HG03175 (cell line): ENCODE measurements at regions not wholly inside any gene's neighbourhood (a gene's known extent, or its start where the extent isn't known, plus 50 kb on each side); places are given as distances from the start of the nearest gene placed in this dataset.
"Not testable (repeated sequence)": the region's sequence is repeated elsewhere in the genome, so short reads cannot be mapped to it uniquely, and the experiment has no call there.

Experiments
- ATAC-seq: cut with Tn5 transposase; IDR thresholded peaks from one replicate; pipeline ENCODE4 v1.9.1; 2021; ENCODE audit warnings: mild to moderate bottlenecking, moderate library complexity; ENCODE audit not compliant: unreplicated experiment

DNA sequence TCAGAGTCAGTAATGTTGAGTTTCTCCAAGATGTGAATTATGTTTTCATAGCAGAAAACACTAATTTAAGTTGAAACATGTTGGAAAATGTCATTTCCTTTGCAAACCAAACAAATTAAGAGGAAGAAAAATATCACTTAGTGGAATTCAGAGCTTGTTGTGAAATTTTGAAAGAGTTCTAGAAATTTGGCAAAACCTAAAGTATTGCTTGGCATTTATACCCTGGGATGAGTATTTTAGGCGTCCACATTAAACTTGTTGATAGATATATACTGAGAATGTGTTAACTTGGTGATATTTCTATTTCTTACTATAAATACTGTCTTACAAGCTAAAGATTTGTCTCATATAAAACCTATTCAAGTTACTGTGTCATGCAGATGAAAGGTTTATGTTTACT is 335.2 kb downstream of the NSUN3 start:
- ATAC-seq: no peak

DNA sequence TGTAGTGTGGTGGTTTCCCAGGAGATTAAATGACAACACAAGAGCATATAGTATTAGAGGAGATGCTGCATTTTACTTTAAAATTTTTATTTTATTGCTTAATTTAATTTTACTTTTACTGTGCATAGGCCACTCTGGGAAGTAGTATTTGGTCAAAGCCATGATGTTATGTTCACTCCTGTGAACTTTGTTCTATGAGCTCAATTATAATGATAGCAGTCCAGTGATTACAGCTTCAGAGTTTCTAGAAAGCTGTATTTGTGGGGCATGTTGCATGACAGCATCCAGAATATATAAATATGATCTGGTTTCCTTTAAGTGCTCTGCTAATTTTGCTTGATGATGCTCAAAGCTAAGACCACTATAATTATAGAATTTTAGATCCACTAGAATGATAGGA is 338.6 kb downstream of the NSUN3 start:
- no peak for ATAC-seq

DNA sequence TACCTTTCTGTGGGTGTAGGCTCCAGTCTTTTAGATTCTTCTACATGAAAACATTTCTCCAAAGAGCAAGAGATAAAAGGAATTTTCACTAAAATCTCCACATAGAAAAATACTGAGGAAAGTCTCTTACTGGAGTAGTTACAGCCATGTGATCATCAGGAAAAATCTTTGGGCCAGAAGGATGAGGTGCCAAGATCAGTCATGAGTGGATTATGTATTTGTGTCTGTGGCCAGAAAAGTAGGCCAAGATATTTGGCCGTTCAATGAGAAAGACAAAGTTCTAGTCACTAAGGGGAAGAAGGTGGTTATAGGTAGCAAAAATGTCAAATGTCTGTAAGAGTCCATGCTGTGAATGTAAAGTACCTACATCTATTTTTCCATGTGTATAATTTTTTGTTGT is 339.3 kb downstream of the NSUN3 start:
- ATAC-seq: no peak

DNA sequence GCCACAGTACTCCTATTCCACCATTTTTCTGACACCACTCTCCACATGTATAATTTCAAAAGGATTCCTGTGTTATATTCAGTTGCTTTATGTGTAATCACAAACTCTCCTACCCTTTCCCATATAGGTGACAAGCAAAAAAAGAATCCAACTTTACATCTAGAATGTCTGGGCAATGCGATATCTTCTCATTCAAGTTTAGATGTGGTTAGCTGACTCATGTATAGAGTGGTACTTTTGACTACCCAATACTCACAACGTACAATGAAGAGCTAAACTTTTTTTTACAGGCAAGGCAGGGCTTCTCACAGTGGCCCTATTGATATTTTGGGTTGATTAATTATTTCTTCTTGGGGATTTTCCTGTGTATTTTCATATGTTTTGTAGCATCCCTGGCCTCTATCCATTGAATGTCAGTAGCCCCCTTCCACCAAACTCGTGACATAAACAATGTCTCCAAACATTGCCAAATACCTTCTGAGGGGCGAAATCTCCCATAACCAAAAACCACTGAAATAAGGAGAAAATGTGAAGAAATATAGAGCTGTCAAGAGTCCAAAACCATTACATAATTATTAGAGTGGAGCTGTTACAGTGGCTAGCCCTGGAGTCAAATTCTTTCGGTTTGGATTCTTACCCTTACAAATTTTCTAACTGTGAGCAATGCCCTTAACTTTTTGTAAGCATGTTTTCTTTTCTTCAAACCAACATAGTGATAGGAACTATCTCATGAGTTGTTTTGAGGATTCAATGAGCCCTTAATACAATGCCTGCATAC is 342.6 kb downstream of the NSUN3 start:
- no peak for ATAC-seq

DNA sequence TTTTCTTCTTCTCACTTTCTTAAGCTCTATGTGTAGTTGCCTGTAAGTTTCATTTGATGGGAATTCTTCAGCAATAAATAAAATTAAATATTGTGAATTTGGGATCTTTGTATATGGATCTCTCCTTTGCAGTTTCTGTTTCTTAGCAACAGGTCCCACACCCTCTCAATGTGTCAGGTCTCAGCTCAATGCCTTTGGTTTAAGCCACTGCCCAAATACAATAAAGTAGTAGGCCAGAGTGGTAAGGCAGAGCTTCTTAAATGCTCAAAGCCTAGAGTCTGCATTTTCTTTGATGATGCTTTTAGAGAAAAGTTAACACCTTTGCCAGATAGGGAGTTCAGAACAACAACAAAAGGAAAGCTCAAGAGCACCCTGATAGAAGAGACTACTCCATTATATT is 343.7 kb downstream of the NSUN3 start:
- no peak for ATAC-seq

DNA sequence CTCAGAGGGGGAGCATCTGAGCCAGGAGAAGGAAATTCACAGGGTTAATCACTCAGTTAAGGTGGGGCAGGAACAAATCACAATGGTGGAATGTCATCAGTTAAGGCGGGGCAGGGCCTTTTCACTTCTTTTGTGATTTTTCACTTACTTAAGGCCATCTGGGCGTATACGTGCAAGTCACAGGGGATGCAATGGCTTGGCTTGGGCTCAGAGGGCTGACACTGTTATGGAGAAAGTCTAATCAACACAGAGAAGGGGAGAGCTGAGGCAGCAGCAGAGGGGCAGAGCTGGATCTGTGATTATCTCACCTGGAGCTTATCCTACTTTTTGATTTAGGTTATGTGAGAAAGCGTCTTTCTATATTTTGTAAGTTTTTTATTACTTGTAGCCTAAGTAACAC is 350.1 kb downstream of the NSUN3 start:
- ATAC-seq: not testable (repeated sequence)

DNA sequence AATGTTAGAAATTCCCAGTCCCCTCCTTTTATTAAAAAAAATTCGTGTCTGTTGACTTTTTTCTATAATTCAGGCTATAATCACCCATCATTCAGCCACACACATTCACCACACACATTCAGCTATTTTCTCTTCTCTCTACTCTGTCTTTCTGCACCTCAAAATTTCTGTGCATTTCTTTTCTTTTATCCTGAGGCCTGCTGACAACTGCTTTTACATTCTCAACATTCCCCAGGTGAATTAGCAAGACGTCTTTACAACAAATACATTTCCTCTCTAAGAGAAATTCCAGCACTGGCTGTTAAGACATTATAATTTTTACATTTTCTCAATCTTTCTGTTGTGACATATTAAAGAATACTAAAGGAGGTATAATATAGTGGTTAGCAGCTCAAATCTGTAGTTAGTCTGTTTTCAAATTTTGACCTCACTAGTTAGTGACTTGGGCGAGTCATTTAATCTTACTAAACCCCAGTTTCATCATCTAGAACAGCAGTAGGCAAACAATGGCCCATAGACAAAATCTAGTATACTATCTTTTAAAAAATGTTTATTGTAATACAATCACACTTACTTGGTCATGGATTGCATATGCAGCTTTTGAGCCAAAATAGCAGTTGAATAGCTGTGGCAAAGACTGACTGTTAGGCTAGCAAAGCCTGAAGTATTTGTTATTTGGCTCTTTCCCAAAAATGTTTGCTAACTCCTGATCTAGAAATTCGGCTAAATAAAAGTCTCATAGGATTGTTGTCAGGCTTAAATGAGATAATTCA is 350.7 kb downstream of the NSUN3 start:
- no peak for ATAC-seq

DNA sequence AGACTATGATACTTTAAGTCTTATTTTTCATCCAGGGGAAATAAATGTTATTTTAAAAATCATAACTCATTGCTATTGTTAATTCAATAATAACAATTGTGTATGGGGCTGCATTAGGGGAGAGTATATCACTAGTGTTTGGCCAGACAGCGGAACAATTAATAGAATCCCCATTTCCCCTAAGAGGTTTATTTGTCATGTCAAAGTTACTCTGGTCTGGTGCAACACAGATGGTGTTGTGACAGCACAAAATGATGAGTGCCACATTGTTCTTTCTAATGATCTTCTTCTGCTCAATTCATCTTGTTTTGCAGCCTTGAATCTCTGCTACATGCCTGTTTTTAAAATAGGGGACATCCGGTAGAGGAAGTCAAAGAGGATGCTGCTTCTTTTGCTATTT is 351.6 kb downstream of the NSUN3 start:
- ATAC-seq: no peak

DNA sequence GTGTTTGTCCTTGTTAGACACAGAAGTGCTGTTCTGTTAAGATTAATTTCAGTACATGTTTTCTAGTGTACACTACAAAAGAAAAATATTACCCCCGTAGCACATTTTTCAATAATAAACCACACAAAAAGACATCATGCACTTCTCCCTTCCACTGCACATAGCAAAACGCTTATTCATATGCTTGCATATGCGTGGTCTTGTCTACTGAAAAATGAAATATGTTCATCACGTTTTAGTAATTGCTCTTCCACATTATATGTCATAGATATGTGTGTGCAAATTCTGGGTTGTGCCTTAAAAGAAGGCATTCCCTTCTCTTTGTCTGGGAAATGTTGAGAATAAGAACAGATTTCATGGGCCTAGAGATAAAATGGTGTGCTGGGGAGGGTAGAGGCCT is 353.9 kb downstream of the NSUN3 start:
- no peak for ATAC-seq

DNA sequence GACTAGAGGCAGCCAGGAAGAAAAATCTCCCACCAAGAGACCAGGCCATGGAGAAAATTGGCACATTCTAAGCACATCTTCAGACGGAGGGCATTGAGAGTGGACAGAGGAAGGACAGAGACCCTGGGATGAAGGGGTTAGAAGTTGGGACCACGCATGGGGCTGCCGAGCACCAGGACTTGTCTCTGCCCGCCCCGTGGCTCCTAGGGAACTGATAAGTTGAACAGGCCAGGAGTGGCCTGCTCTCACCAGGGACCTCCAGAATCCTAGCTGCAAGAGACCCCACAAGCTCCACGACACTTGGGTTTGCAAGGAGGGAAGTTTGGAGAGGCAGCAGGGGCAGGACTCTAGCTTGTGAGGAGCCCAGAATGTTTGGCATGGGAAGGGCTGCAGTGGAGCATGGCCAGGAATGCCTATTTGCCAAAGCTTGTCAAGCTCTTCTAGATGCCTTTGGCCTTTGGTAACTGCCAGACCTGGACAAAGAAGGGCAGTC is 355.1 kb downstream of the NSUN3 start:
- no peak for ATAC-seq

DNA sequence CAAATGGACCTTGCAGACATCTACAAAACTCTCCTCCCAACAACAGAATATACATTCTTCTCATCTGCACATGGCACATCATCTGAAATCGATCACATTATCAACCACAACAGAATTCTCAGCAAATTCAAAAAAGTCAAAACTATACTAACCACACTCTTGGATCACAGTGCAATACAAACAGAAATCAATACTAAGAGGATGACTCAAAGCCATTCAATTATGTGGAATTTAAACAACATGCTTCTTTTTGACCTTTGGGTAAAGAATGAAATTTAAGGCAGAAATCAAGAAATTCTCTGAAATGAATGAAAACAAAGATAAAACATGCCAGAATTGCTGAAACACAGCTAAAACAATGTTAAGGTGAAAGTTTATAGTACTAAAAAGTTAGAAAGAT is 358.1 kb downstream of the NSUN3 start:
- no peak for ATAC-seq

DNA sequence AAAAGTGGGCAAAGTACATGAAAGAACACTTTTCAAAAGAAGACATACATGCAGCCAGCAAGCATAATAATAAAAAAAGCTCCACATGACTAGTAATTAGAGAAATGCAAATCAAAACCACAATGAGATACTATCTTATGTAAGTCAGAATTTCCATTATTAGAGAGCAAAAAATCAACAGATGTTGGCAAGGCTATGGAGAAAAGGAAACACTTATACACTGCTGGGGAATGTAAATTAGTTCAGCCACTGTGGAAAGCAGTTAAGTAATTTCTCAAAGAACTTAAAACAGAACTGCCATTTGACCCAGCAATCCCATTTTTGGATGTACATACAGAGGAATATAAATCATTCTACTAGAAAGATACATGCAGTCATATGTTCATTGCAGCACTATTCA is 360.7 kb downstream of the NSUN3 start:
- no peak for ATAC-seq

DNA sequence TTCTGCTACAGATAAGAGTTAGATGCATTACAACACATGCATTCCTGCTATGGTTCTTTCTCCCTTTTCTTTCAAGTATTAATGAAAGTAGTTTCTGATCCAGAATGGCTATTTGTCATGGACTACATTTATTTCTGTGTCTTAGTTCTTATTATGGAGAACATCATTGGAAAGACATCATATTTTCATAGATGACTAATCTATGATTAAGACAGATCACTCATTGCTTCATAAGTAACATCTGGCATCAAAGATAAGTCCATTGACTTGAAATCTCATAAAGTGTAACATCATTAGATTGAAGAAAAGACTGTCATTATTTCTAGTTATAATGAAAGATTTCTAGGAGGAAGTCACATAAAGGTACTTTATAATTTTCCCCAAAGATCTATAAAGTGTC is 366.7 kb downstream of the NSUN3 start:
- no peak for ATAC-seq

DNA sequence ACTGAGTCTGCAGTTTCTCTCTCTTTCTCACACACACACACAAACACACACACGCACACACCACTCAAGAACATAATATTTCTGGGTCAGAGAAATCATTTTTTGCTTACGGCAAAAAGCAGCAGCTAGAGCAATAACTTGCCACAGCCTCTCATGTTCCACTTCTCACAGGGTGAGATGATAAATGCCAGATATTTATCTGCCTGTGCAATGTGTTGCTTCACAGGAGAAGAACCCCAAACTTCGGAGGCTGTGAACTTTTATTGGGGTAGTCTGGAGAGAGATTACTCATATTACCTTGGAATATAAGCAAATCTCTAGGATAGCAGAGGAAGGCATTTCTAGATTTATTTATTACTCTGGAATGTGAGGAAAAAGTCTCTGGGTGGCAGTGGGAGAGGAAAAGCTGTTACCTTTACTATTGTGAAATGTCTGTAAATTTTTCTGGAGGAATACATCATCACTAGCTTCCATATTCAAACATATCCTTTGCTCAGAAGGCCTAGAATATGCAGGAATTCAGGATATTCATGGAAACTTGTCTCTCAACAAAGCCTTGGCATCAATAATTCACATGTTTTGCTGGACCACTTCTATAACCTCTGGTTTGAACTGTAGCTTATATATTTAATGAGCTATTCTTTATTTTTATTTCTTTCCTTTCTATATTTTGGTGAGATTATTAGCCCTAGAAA is 369.2 kb downstream of the NSUN3 start:
- ATAC-seq: no peak

DNA sequence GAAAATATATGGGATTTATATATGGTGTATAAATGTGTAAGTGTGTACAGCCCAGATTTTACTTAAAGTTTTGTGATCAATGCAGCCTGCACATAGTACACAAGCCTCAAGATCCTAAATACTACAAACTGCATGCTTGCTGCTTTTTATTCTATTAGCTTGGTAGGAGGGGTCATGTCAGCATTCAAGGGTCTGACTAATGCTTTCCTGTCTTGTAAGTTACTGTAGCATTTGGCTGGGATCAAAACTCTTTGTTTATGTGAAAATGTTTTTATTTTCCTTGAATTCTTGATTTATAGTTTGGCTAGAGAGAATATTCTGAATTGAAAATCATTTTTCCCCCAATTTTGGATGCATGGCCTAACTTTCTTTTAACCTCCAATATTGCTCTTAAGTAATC is 370.9 kb downstream of the NSUN3 start:
- ATAC-seq: no peak

DNA sequence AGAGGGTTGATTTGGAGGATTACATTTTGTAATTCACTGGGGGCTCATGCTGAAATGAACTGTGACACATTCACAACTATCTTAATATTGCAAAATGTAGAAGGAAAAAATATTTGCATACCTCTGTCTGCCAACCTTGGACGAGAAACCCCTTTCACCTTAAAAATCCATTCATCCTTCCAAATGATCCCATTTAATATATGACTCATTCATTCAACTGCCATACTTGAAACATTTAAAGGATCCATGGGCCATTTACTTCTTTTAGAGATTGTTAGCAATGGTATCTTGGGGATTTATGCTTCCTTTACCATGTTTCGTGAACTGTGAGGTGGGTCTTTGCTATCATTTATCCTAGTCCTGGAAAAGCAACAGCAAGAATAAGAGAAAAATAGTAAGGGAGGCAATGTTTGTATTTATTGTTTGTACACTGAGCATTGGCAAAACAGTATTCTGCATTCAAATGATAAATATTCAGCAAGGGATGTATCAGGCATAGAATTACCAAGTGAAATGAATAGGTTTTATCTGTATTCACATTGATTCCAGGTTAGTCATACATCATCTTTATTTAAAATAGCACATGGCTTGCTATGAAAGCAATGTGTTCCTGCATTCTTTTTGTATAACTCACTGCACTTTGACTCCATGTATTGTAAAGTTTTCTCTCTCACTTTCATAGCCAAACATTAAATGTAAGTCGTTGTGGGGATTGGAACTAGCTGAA is 378.1 kb downstream of the NSUN3 start:
- ATAC-seq: no peak

DNA sequence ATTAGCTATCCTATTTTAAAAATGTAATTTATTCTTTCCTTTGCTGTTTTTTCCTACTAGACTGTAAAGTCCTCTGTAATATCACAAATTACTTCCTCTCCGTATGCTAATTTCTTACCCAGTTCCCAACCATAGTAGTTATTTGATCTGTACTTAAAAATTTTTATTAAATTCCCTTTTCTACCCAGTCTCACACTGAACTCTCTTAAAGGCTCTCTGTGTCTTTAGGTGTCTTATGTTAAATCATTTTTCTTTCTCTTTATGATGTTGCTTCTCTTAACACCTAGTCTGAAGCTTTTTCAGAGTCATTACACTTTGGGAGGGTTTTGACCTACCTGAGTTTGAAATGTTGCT is 378.6 kb downstream of the NSUN3 start:
- ATAC-seq: no peak

DNA sequence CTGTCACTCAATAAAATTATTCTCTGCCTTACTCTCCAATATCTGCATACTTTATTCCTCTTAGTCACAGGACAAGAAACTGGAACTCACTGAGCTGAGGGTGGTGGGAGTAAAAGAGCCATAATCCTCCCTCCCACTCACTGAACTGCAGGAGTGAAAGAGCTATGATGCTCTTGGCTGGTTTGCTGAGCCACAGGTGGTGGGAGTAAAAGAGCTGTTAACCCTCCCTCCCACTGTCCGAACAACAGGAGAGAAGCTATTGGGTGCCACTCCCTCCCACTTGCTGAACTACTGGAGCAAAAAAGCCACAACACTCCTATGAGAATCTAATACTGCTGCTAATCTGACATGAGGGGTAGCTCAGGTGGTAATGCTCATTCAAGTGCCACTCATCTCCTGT is 391.0 kb downstream of the NSUN3 start:
- ATAC-seq: no peak

DNA sequence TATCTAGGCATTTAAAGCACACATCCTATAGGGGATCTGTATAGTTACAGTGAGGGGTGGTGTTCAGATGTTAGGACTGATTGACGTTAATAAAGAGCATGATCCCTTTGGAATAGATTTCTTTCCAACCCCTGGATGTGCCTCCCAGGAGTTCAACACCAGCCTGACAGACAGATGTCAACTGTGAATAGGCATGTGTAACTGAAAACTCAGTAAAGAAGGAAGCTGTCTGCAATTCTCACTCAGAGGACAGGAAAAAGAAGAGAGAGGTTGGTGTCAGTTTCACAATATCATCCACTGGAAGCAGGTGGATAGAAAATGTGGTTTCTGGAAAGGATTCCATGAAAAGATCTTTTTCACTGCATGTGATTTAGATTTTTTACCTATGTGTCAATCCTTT is 396.3 kb downstream of the NSUN3 start:
- ATAC-seq: no peak

DNA sequence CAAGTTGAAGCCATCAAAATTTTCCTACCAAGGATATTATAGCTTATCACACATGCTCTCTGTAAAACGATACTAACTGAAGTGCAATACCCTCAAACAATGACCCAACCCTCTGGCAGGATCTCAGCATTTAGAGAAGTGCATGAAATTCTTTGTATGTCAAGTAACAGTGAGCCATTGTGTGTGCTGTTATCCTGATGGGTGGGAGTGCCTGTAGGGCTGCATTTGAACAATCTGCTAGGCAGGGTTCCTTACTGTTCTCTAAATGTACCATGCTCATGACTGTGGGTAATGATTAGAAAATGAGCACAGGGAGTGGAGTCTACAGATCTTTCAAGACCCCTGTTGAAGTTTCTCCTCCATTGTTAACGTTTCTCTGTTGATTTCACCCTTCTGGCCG is 398.1 kb downstream of the NSUN3 start:
- no peak for ATAC-seq

DNA sequence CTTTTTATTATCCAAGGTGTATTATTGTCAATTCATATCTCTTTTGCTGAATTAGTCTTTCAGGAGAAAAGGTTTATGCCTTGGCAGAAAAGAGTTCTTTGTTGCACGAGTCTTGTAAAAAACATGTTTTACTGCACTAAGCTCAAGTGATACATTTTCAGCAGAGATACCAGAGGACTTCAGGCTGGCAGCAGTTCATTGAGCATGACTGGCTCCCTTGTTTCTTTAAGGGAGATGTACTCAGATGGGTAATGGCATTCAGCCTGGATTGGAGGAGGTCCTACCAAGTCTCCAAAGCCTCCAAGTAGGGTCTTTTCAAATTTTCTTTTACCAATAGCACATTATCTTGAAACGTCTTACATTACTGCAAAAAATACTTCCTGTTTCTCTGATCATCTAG is 400.1 kb downstream of the NSUN3 start:
- ATAC-seq: no peak
